GM12874 (cell line): ENCODE measurements at regions not wholly inside any gene's neighbourhood (a gene's known extent, or its start where the extent isn't known, plus 50 kb on each side); places are given as distances from the start of the nearest gene placed in this dataset.

ENCODE experiments used
- CTCF ChIP-seq: IDR thresholded peaks from 2 replicates; pipeline ENCODE4 v1.5.1; 2011; ENCODE audit warnings: low read depth, mild to moderate bottlenecking, control low read depth, low read length, moderate library complexity; ENCODE audit not compliant: insufficient read depth

GRCh38 chr18:71727909-71728308, 816.2 kb downstream of the CBLN2 start:
- no peak for TF ChIP-seq CTCF

- TF ChIP-seq CTCF, result no peak
Measured at GRCh38 chr18:71725256-71725655, 818.9 kb downstream of the CBLN2 start.

- no peak for TF ChIP-seq CTCF
Measured at GRCh38 chr18:71707985-71708500, 836.1 kb downstream of the CBLN2 start.

GRCh38 chr18:71707400-71707799, 836.7 kb downstream of the CBLN2 start:
- TF ChIP-seq CTCF, result no peak

- no peak for TF ChIP-seq CTCF
Measured at GRCh38 chr18:71689416-71690160, 854.6 kb downstream of the CBLN2 start.

- TF ChIP-seq CTCF, result no peak
Measured at GRCh38 chr18:71682591-71682990, 861.6 kb downstream of the CBLN2 start.

- TF ChIP-seq CTCF, result no peak
Measured at GRCh38 chr18:71678144-71678543, 866.0 kb downstream of the CBLN2 start.
